ENCODE measurements at regions not wholly inside any gene's neighbourhood (a gene's known extent, or its start where the extent isn't known, plus 50 kb on each side); places are given as distances from the start of the nearest gene placed in this dataset.

DNA sequence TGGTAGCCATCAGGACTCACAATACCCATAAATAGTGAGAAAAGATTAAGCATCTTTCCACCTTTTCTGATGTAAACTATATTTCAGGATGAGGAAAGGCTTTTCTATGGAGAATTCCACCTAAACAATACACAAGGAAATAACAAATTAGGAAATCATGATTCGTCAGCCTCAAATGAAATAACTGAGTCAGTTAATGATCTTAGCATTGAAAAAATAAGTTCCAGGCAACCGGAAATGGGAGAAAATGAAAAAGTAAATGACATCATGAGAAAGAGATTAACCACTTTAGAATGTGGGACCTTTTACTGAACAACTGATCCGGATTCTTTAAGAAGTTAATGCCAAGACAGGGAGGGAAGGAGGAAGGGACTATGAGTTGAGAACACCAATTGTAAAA is 742.3 kb downstream of the TNS3 start:
- H3K27me3 Mint-ChIP-seq (ENCODE audit: low read depth) = no peaks in the 10 kb centered on the region
- no peaks in the 10 kb centered on the region for H3K36me3 Mint-ChIP-seq (ENCODE audit: low read depth)
- peaks cover 5% of the 10 kb centered on the region for H3K9me3 Mint-ChIP-seq
- no peak for TF ChIP-seq CTCF (IDR thresholded peaks at IDR 0.05; ENCODE audit: unreplicated experiment in 3 of 3)
- H3K27ac Mint-ChIP-seq = no peak overlapping the region
- no peak overlapping the region for H3K4me3 Mint-ChIP-seq
- no peaks in the 10 kb centered on the region for H3K4me1 Mint-ChIP-seq

- Mint-ChIP-seq H3K9me3 (peaks cover 5% of the 10 kb centered on the region), H3K27me3 (ENCODE audit: low read depth) (no peaks in the 10 kb centered on the region), H3K27ac (no peak overlapping the region), H3K4me1 (no peaks in the 10 kb centered on the region), H3K36me3 (ENCODE audit: low read depth) (no peaks in the 10 kb centered on the region), H3K4me3 (no peak overlapping the region)
- TF ChIP-seq CTCF (IDR thresholded peaks at IDR 0.05; ENCODE audit: unreplicated experiment in 3 of 3) = no peak
These were observed 743.4 kb downstream of the TNS3 start for GRCh38 chr7:46838463-46838862.

GRCh38 chr7:46835556-46835955 is 746.4 kb downstream of the TNS3 start:
- Mint-ChIP-seq H3K36me3 (ENCODE audit: low read depth) (no peaks in the 10 kb centered on the region), H3K4me3 (no peak overlapping the region), H3K4me1 (no peaks in the 10 kb centered on the region), H3K27ac (no peak overlapping the region), H3K9me3 (peaks cover 5% of the 10 kb centered on the region), H3K27me3 (ENCODE audit: low read depth) (no peaks in the 10 kb centered on the region)
- no peak for TF ChIP-seq CTCF (IDR thresholded peaks at IDR 0.05; ENCODE audit: unreplicated experiment in 3 of 3)

DNA sequence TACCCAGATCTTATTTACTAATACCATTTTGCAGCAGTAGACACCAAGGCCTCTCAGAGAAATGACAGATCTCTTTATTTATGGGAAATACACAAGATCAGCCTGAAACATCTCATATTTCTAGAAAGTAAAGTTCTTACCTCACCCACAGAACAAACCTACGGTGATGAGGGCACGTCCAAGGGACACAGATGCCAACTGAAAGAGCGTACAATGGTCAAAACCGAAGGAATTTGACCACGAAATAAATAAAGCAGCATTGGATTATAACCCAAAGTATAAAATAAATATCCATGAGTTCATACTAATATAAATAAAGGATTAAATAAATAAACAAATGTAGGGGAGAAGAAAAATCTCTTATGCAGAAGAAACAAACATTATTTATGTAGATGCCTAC is 747.0 kb downstream of the TNS3 start:
- Mint-ChIP-seq H3K9me3 (peaks cover 5% of the 10 kb centered on the region), H3K4me3 (no peak overlapping the region), H3K4me1 (no peaks in the 10 kb centered on the region), H3K27ac (no peak overlapping the region), H3K36me3 (ENCODE audit: low read depth) (no peaks in the 10 kb centered on the region), H3K27me3 (ENCODE audit: low read depth) (no peaks in the 10 kb centered on the region)
- no peak for TF ChIP-seq CTCF (IDR thresholded peaks at IDR 0.05; ENCODE audit: unreplicated experiment in 3 of 3)

GRCh38 chr7:46833197-46833596 is 748.7 kb downstream of the TNS3 start:
- Mint-ChIP-seq H3K9me3 (peaks cover 13% of the 10 kb centered on the region), H3K27ac (no peak overlapping the region), H3K27me3 (ENCODE audit: low read depth) (no peaks in the 10 kb centered on the region), H3K4me3 (no peak overlapping the region), H3K4me1 (no peaks in the 10 kb centered on the region), H3K36me3 (ENCODE audit: low read depth) (no peaks in the 10 kb centered on the region)
- no peak for TF ChIP-seq CTCF (IDR thresholded peaks at IDR 0.05; ENCODE audit: unreplicated experiment in 3 of 3)

GRCh38 chr7:46832136-46832535 is 749.8 kb downstream of the TNS3 start:
- Mint-ChIP-seq H3K27me3 (ENCODE audit: low read depth) (no peaks in the 10 kb centered on the region), H3K36me3 (ENCODE audit: low read depth) (no peaks in the 10 kb centered on the region), H3K4me3 (no peak overlapping the region), H3K27ac (no peak overlapping the region), H3K9me3 (peaks cover 20% of the 10 kb centered on the region), H3K4me1 (no peaks in the 10 kb centered on the region)
- no peak for TF ChIP-seq CTCF (IDR thresholded peaks at IDR 0.05; ENCODE audit: unreplicated experiment in 3 of 3)

All from nephron (organoid).